CD4-positive, alpha-beta T cell treated with Interleukin-4 for 1 hour (primary cell): ENCODE measurements at regions not wholly inside any gene's neighbourhood (a gene's known extent, or its start where the extent isn't known, plus 50 kb on each side); places are given as distances from the start of the nearest gene placed in this dataset.

Source experiments
- DNase-seq, 2 donors: peaks; one replicate each; pipeline ENCODE4 v3.0.0-alpha.2; 2020 to 2022

GRCh38 chr4:33302321-33302720 lies 2582.2 kb downstream of the PCDH7 start:
- DNase-seq, result no peak

- DNase-seq, result no peak
Measured at GRCh38 chr4:33306131-33306530, 2586.0 kb downstream of the PCDH7 start.

GRCh38 chr4:33316033-33316432 lies 2595.9 kb downstream of the PCDH7 start:
- DNase-seq, result no peak

- DNase-seq, result no peak
Measured at GRCh38 chr4:33316578-33316977, 2596.4 kb downstream of the PCDH7 start.

- DNase-seq, result no peak
Measured at GRCh38 chr4:33323393-33323792, 2603.2 kb downstream of the PCDH7 start.

GRCh38 chr4:33334416-33334815 lies 2614.2 kb downstream of the PCDH7 start:
- DNase-seq, result no peak

GRCh38 chr4:33339762-33340161 lies 2619.6 kb downstream of the PCDH7 start:
- no peak for DNase-seq

GRCh38 chr4:33340168-33340567 lies 2620.0 kb downstream of the PCDH7 start:
- no peak for DNase-seq

- DNase-seq, result no peak
Measured at GRCh38 chr4:33349376-33349775, 2629.2 kb downstream of the PCDH7 start.

- no peak for DNase-seq
Measured at GRCh38 chr4:33357121-33357520, 2637.0 kb downstream of the PCDH7 start.

- DNase-seq, result no peak
Measured at GRCh38 chr4:33369446-33369845, 2649.3 kb downstream of the PCDH7 start.

GRCh38 chr4:33381816-33382215 lies 2661.6 kb downstream of the PCDH7 start:
- no peak for DNase-seq

- no peak for DNase-seq
Measured at GRCh38 chr4:33386764-33387163, 2666.6 kb downstream of the PCDH7 start.

- DNase-seq, result no peak
Measured at GRCh38 chr4:33390976-33391375, 2670.8 kb downstream of the PCDH7 start.

GRCh38 chr4:33395731-33396485 lies 2675.7 kb downstream of the PCDH7 start:
- no peak for DNase-seq

GRCh38 chr4:33400504-33400903 lies 2680.3 kb downstream of the PCDH7 start:
- no peak for DNase-seq

GRCh38 chr4:33407496-33407895 lies 2687.3 kb downstream of the PCDH7 start:
- DNase-seq, result no peak

GRCh38 chr4:33411182-33411581 lies 2691.0 kb downstream of the PCDH7 start:
- DNase-seq, result no peak

- DNase-seq, result no peak
Measured at GRCh38 chr4:33421887-33422286, 2701.7 kb downstream of the PCDH7 start.

GRCh38 chr4:33422656-33423055 lies 2702.5 kb downstream of the PCDH7 start:
- DNase-seq, result no peak

GRCh38 chr4:33425936-33426335 lies 2705.8 kb downstream of the PCDH7 start:
- DNase-seq, result no peak

- no peak for DNase-seq
Measured at GRCh38 chr4:33427676-33428075, 2707.5 kb downstream of the PCDH7 start.

- no peak for DNase-seq
Measured at GRCh38 chr4:33429971-33430370, 2709.8 kb downstream of the PCDH7 start.

GRCh38 chr4:33437406-33437805 lies 2717.2 kb downstream of the PCDH7 start:
- DNase-seq, result no peak

GRCh38 chr4:33446953-33447352 lies 2726.8 kb downstream of the PCDH7 start:
- DNase-seq, result no peak
